Neural cell (in vitro differentiated cells): ENCODE measurements at regions not wholly inside any gene's neighbourhood (a gene's known extent, or its start where the extent isn't known, plus 50 kb on each side); places are given as distances from the start of the nearest gene placed in this dataset.

Source experiments
- H2AFZ ChIP-seq: fragments of 200-600, 300-800 bp; sonication (generic), shearing (Covaris generic); 2 replicates; pipeline ENCODE4 v1.6.0; 2014; ENCODE audit warnings: low read depth, mild to moderate bottlenecking, antibody characterized with exemption, low read length, moderate library complexity
- H3F3A ChIP-seq: fragments of 200-600 bp; shearing (Covaris generic); 2 replicates; pipeline ENCODE4 v1.6.1; 2016; ENCODE audit warnings: mild to moderate bottlenecking, moderate library complexity, mixed read lengths, antibody characterized with exemption, low read length; ENCODE audit not compliant: insufficient read depth, poor library complexity, severe bottlenecking
- H3K27ac ChIP-seq: fragments of 200-600, 300-800 bp; sonication (generic), shearing (Covaris generic); 2 replicates; pipeline ENCODE4 v1.5.1; 2014; ENCODE audit warnings: mild to moderate bottlenecking, low read length, moderate library complexity
- H3K27me3 ChIP-seq: fragments of 300-800, 200-600 bp; sonication (generic), shearing (Covaris generic); 2 replicates; pipeline ENCODE4 v1.6.0; 2014; ENCODE audit warnings: mild to moderate bottlenecking, low read depth, low read length, moderate library complexity; ENCODE audit not compliant: insufficient read depth
- H3K36me3 ChIP-seq: fragments of 300-800, 200-600 bp; sonication (generic), shearing (Covaris generic); 2 replicates; pipeline ENCODE4 v1.5.1; 2014; ENCODE audit warnings: mild to moderate bottlenecking, antibody characterized with exemption, low read length, moderate library complexity; ENCODE audit not compliant: insufficient read depth
- H3K4me2 ChIP-seq: fragments of 300-800, 200-600 bp; sonication (generic), shearing (Covaris generic); 2 replicates; pipeline ENCODE4 v1.6.0; 2014; ENCODE audit warnings: mild to moderate bottlenecking, low read length
- H3K4me3 ChIP-seq: fragments of 300-800, 200-600 bp; sonication (generic), shearing (Covaris generic); 2 replicates; pipeline ENCODE4 v1.5.1; 2014; ENCODE audit warnings: mild to moderate bottlenecking, low read length, moderate library complexity
- H3K79me2 ChIP-seq: fragments of 200-600 bp; shearing (Covaris generic); replicated peaks from 2 replicates; pipeline ENCODE4 v1.6.0; 2014; ENCODE audit warnings: mild to moderate bottlenecking, low read length, moderate library complexity; ENCODE audit not compliant: insufficient read depth
- H3K9ac ChIP-seq: fragments of 300-800, 200-600 bp; sonication (generic), shearing (Covaris generic); 2 replicates; pipeline ENCODE4 v1.6.1; 2016; ENCODE audit warnings: mild to moderate bottlenecking, low read length, mixed read lengths
- H3K9me2 ChIP-seq: fragments of 200-600 bp; shearing (Covaris generic); 2 replicates; pipeline ENCODE4 v1.6.1; 2016; ENCODE audit warnings: mild to moderate bottlenecking, low read length, mixed read lengths; ENCODE audit not compliant: insufficient read depth
- H3K9me3 ChIP-seq: fragments of 200-600, 300-800 bp; sonication (generic), shearing (Covaris generic); 2 replicates; pipeline ENCODE4 v1.6.1; 2016; ENCODE audit warnings: mild to moderate bottlenecking, mixed run types, low read length, moderate library complexity, mixed read lengths
- H4K20me1 ChIP-seq: fragments of 200-600 bp; shearing (Covaris generic); 2 replicates; pipeline ENCODE4 v1.6.1; 2016; ENCODE audit warnings: mild to moderate bottlenecking, mixed run types; ENCODE audit not compliant: insufficient read depth
- CTCF ChIP-seq: fragments of 450-650 bp; IDR thresholded peaks from 2 replicates; pipeline ENCODE4 v1.5.1; 2014; ENCODE audit warnings: antibody characterized with exemption, mild to moderate bottlenecking, moderate library complexity; ENCODE audit not compliant: poor library complexity, severe bottlenecking
- EP300 ChIP-seq: fragments of 450-650 bp; conservative IDR thresholded peaks from 2 replicates; pipeline ENCODE4 v1.6.1; 2014; ENCODE audit warnings: antibody characterized with exemption, mild to moderate bottlenecking, moderate library complexity; ENCODE audit not compliant: poor library complexity, severe bottlenecking
- EZH2 ChIP-seq: fragments of 200-600, 300-800 bp; shearing (Covaris generic), sonication (generic); IDR thresholded peaks from 2 replicates; pipeline ENCODE4 v1.6.1; 2014; ENCODE audit warnings: antibody characterized with exemption, low read length, borderline replicate concordance, mild to moderate bottlenecking; ENCODE audit not compliant: insufficient read depth, poor library complexity, severe bottlenecking
- MXI1 ChIP-seq: fragments of 450-650 bp; conservative IDR thresholded peaks from 2 replicates; pipeline ENCODE4 v1.6.1; 2014; ENCODE audit warnings: antibody characterized with exemption, mild to moderate bottlenecking; ENCODE audit not compliant: poor library complexity, severe bottlenecking
- POLR2AphosphoS5 ChIP-seq: IDR thresholded peaks from 2 replicates; pipeline ENCODE4 v1.6.1; 2012
- RAD21 ChIP-seq: fragments of 450-650 bp; conservative IDR thresholded peaks from 2 replicates; pipeline ENCODE4 v1.6.1; 2014; ENCODE audit warnings: antibody characterized with exemption, mild to moderate bottlenecking, moderate library complexity
- REST ChIP-seq: IDR thresholded peaks from 2 replicates; pipeline ENCODE4 v1.6.1; 2012; ENCODE audit warnings: borderline replicate concordance
- SMC3 ChIP-seq: fragments of 450-650 bp; conservative IDR thresholded peaks from 2 replicates; pipeline ENCODE4 v1.6.1; 2014; ENCODE audit warnings: antibody characterized with exemption, mild to moderate bottlenecking, moderate library complexity; ENCODE audit not compliant: poor library complexity
- TAF1 ChIP-seq: IDR thresholded peaks from 2 replicates; pipeline ENCODE4 v1.6.1; 2012; ENCODE audit warnings: low read depth

- Histone ChIP-seq H4K20me1 (no peaks in the 10 kb centered on the region), H3K79me2 (no peaks in the 10 kb centered on the region), H3K9me2 (no peaks in the 10 kb centered on the region), H3K4me3 (no peak overlapping the region), H3K9me3 (no peaks in the 10 kb centered on the region), H2AFZ (no peak overlapping the region), H3K36me3 (no peaks in the 10 kb centered on the region), H3F3A (no peaks in the 10 kb centered on the region), H3K27ac (peak overlapping the region; percentile 25), H3K9ac (peak overlapping the region; percentile 9), H3K4me2 (no peak overlapping the region), H3K27me3 (no peaks in the 10 kb centered on the region)
- TF ChIP-seq EZH2, result no peak
- no peak for TF ChIP-seq SMC3
- no peak for TF ChIP-seq REST
- TF ChIP-seq MXI1, result no peak
- TF ChIP-seq CTCF, result no peak
- no peak for TF ChIP-seq TAF1
- no peak for TF ChIP-seq EP300
- TF ChIP-seq RAD21, result no peak
Measured at GRCh38 chr11:112817376-112817775, 143.8 kb upstream of the NCAM1 start.

GRCh38 chr11:112822478-112823274, 138.5 kb upstream of the NCAM1 start:
- Histone ChIP-seq H3K9me2 (no peaks in the 10 kb centered on the region), H3K4me2 (no peak overlapping the region), H3K27ac (no peak overlapping the region), H3K27me3 (no peaks in the 10 kb centered on the region), H3K9me3 (no peaks in the 10 kb centered on the region), H3F3A (no peaks in the 10 kb centered on the region), H3K79me2 (no peaks in the 10 kb centered on the region), H2AFZ (no peak overlapping the region), H4K20me1 (no peaks in the 10 kb centered on the region), H3K4me3 (no peak overlapping the region), H3K36me3 (no peaks in the 10 kb centered on the region), H3K9ac (no peak overlapping the region)
- TF ChIP-seq EZH2, result no peak
- no peak for TF ChIP-seq REST
- TF ChIP-seq POLR2AphosphoS5, result no peak
- TF ChIP-seq TAF1, result no peak
- no peak for TF ChIP-seq SMC3
- no peak for TF ChIP-seq EP300
- no peak for TF ChIP-seq MXI1
- no peak for TF ChIP-seq CTCF
- no peak for TF ChIP-seq RAD21
